ENCODE measurements at regions not wholly inside any gene's neighbourhood (a gene's known extent, or its start where the extent isn't known, plus 50 kb on each side); places are given as distances from the start of the nearest gene placed in this dataset.
"Not testable (repeated sequence)": the region's sequence is repeated elsewhere in the genome, so short reads cannot be mapped to it uniquely, and the experiment has no call there.

DNA sequence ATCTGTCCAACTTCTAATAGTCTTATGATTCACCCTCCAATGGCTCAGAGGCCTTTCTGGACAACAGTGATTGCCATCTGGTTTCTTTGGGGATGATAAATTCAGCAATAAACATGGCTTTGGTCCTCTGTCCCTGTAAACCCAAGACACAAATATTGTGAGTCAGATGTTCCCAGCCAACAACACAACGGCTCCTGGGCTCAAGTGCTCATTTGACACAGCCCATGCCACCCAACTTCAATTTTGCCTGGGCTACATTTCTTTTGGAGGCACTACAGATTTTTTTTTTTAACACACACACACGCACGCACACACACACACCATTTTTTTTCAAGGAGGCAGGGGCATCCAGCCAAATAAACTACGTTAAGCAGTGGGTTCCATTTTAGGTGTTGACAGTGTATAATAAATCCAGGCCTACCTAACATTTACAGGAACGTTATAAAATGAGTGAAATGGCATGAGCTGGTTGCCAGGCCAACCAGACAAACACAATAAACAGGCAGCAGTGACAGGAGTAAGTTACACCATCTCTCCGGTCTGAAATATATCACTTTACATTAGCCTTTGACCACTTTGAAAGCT lies 939.9 kb upstream of the SOX9 start:
- DNase-seq = peak; percentile 78

DNA sequence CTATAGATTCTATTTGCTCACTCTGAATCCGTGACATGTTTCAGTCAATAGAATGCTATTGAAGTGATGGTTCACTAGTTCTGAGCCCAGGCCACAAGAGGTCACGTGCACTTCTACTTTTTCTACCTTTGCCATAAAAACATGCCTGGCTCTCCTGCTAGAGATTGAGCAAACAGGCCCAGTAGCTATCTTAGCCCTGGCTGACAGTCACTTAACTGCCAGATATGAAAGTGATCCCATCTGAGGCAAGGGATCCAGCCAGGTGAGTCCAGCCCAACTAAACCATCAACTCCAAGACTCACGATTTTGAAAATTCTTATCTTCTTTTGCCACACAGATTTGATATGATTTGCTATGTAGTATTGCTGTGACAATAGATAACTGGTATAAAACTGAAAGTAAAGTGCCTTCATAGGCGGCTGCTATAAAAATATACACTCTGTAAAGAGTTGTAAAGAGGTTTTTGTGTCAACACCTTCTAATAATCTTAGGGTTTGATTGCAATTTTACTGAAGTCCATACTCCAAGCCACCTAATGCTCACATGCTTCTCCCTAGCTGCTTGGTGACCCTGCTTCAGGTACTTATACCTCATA lies 937.7 kb upstream of the SOX9 start:
- no peak for DNase-seq

- no peak for DNase-seq
Observed at GRCh38 chr17:71184716-71185115, 936.1 kb upstream of the SOX9 start.

GRCh38 chr17:71187145-71187878 lies 933.5 kb upstream of the SOX9 start:
- no peak for DNase-seq

DNA sequence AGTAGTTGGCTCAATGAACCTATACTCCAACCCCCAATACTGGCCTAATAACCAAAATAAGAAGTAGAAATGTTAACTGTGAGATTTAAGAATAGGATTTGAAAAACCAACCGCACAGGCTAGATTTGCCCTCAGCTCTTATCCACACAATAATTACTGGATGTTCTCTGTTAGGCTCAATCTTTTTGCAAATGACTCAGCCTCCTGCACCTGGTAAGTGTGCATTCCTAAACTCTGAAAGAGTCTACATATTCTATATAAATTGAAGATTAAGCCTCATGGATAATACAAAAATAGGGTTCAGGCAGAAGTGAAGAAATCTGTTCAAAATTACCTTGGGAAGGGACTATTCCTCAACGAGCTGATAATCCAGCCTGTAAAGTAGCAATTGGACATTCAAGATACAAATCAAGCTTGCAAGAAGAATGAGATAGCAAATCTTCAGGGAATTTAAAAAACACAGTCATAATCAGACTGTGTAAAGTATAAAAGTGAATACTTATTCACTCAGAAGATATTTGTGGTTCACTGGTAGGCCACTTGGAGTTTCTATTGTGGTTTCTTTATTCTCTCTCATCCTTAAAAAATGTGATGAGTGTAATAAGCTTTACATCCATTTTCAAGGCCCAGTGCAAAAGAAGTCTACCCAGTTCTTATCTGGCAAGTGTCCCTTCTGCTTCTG lies 931.9 kb upstream of the SOX9 start:
- no peak for DNase-seq

- no peak for DNase-seq
Observed at GRCh38 chr17:71189493-71189831, 931.4 kb upstream of the SOX9 start.

DNA sequence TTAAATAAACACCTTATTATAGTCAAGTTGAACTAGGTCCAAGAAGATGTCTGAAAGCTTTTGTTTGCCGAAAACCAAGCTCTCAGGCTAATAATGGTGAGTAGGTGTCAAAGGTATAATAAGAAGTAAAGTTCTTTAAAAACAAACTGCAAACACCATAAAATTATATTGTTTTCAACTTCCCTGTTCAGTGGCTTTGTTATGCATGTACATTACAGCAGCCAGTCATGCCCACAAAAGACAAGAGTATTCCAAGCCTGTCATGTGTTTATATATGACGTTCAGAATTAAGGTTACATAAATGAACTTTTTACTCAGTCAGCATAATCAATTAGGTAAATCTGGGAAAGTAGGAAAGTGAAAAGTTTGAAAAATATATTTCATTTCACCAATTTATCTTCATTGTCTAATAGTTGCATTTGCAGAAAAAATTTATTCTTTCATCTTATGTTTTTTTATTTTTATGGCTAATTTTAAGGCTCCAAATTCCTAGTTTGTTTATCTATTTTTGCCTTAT lies 928.7 kb upstream of the SOX9 start:
- DNase-seq = no peak

- DNase-seq = no peak
Observed at GRCh38 chr17:71192848-71193247, 928.0 kb upstream of the SOX9 start.

DNA sequence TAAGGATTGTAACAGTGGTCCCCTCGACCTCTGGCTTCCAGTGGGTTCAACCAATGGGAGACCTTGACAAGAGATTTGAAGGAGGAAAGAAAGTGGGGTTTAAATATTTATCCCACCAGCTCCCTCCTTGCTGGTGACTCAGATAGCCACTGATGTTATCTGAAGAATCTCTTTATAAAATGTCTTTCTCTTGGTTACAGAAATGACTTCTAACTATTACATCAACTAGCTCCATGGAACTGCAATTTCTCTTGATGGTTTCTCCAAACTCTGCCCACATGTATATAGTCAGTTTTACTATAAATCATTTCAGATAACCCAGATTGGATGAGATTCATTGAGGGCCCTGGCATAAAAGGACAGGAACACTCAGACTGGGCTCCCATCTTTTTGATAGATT lies 920.2 kb upstream of the SOX9 start:
- no peak for DNase-seq

- no peak for DNase-seq
Observed at GRCh38 chr17:71201639-71202038, 919.2 kb upstream of the SOX9 start.

- no peak for DNase-seq
Observed at GRCh38 chr17:71202449-71202848, 918.4 kb upstream of the SOX9 start.

DNA sequence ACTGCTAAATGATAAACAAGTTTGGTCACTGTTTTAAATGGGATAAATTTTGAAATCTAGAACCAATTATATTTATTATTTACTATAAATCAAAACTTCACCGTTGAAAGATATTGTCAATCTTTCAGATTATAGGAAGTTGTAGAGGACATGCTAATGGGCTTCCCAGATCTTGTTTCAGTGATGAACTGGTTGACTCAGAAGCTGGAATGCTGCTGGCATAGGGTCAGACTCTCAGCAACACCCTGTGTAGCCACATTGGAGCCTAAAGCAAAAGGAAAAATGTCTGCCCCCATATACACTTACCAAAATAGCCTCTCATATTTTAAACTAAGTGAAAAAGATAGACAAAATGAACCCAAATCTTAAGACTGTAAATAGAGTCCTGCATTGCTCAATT lies 916.9 kb upstream of the SOX9 start:
- DNase-seq = no peak

- not testable (repeated sequence) for DNase-seq
Observed at GRCh38 chr17:71205951-71206350, 914.9 kb upstream of the SOX9 start.

GRCh38 chr17:71208111-71208704 lies 912.6 kb upstream of the SOX9 start:
- no peak for DNase-seq

GRCh38 chr17:71213936-71214335 lies 906.9 kb upstream of the SOX9 start:
- no peak for DNase-seq

DNA sequence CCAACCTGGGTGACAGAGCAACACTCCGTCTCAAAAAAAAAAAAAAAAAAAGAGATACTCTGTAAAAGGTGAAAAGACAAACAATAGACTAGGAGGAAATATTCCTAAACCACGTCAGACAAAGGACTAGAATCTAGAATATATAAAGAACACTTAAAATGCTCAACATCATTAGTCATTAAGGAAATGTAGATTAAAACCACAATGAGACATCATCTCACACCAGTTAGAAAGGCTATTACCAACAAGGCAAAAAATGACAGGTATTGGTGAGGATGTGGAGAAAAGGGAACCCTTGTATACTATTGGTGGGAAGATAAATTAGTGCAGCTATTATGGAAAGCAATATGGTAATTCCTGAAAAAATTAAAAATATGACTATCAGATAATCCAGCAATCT lies 903.1 kb upstream of the SOX9 start:
- DNase-seq = no peak

DNA sequence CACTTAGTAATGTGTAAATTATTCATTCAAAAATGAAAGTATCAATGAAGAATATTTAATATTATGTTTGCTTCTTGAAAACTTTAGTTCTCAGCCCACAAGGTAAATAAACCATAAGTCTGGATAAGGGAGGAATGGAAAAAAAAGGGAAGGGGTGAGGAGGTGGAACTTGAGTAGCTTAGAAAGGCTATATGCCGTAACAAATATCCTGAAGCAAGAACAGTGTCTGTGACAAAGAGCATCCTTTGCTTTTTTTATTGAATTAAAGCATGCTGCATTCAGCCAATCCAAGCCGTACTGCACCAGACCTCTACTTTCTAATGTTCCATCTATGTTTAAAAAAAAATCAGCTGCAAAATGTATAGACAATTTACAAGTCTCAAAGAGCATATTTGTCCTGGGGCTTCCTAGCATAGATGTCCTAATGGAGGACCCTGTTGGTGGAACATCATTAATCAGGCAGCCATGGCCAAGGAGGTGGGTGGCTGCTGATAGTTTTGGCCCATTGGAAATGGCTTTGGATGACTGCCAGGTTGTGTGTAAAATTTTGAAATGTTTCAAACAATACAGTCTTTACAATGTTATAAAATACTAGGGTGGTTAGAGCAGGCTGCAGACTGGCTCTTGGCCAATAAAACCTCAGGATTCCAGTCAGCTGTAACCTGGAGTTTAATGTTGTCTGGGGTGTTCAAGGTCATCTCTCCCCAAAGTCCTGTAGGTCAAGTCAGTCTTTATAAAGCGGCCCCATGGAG lies 895.8 kb upstream of the SOX9 start:
- no peak for DNase-seq

GRCh38 chr17:71227841-71228240 lies 893.0 kb upstream of the SOX9 start:
- DNase-seq = no peak

GRCh38 chr17:71229070-71229469 lies 891.8 kb upstream of the SOX9 start:
- no peak for DNase-seq

DNA sequence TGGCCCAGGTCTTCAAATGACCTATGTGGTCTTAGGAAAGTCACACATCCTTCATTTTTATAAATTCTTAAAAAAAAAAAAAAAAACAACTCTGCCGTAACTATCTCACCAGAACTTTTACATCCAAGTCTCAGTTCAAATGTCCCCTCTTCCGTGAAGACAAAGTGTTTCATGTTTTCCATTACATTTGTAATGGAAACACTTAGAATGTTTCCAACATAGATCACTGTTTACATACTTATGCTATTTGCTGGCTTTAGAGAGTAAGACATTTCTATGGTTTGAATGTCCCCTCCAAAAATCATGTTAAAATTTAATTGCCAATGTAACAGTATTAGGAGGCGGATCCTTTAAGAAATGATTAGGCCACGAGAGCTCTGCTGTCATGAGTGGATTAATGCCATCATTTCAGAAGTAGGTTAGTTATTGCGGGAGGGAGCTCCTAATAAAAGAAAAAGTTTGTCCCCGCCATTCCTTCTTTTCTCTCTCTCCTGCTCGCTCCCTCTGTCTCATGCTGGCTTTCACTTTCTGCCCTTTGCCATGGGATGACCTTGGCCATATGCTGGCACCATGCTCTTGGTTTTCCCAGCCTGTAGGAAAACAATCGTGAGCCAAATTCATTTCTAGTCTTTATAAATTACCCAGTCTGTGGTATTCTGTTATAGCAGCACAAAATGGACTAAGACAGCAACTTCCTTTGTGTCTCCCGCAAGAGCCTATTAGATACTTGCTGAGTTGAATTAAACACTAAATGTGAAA lies 887.8 kb upstream of the SOX9 start:
- DNase-seq = no peak

DNA sequence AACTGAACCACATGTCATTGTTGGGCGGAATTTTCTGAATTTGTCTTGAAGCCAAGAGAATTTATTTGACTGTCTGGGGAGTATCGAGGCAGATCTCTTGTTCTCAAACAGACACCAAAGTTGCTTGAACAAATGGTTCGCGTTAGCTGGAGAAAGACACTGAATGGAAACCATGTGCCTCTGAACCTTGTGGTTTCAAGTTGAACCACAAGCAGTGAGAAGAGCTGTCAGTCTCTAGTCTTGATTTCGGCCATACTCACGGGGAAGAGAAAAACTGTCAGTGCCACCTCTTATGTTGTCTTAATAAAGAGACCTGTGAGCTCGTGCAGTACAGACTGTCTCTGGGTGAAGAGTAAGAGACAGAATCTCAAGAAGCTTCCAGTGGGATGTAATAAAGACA lies 886.5 kb upstream of the SOX9 start:
- no peak for DNase-seq
